Vagina (tissue), 2 donors: ENCODE measurements at regions not wholly inside any gene's neighbourhood (a gene's known extent, or its start where the extent isn't known, plus 50 kb on each side); places are given as distances from the start of the nearest gene placed in this dataset.

Source experiments
- POLR2A ChIP-seq, 2 donors: fragments of 450-650 bp; IDR thresholded peaks; one replicate each; pipeline ENCODE4 v1.6.1; 2017; ENCODE audit warnings: antibody characterized with exemption in 2 of 2, mild to moderate bottlenecking in 2 of 2, moderate library complexity in 2 of 2
- POLR2AphosphoS5 ChIP-seq, 2 donors: sonication (generic); formaldehyde crosslinking; IDR thresholded peaks; one replicate each; pipeline ENCODE4 v1.9.0; 2017; ENCODE audit warnings: antibody characterized with exemption in 2 of 2, mild to moderate bottlenecking in 2 of 2, low read depth in 1 of 2; ENCODE audit not compliant: insufficient read depth in 1 of 2

GRCh38 chr15:81942157-81942556 lies 103.7 kb downstream of the MEX3B start:
- no peak for TF ChIP-seq POLR2AphosphoS5 (IDR thresholded peaks at IDR 0.05; ENCODE audit: insufficient read depth in 1 of 2, low read depth in 1 of 2)
- TF ChIP-seq POLR2A (IDR thresholded peaks at IDR 0.05) = no peak
